ENCODE measurements at regions not wholly inside any gene's neighbourhood (a gene's known extent, or its start where the extent isn't known, plus 50 kb on each side); places are given as distances from the start of the nearest gene placed in this dataset.

- Mint-ChIP-seq H3K4me3 (no peak overlapping the region), H3K27me3 (ENCODE audit: low read depth) (peaks cover 28% of the 10 kb centered on the region), H3K4me1 (peaks cover 2% of the 10 kb centered on the region), H3K36me3 (no peaks in the 10 kb centered on the region), H3K9me3 (peaks cover 3% of the 10 kb centered on the region), H3K27ac (no peak overlapping the region)
- no peak for DNase-seq (ENCODE audit: low spot score in 2 of 2, unreplicated experiment in 2 of 2)
- TF ChIP-seq CTCF (IDR thresholded peaks at IDR 0.05; ENCODE audit: unreplicated experiment): no peak
Measured at GRCh38 chr6:18835976-18836375, 448.8 kb downstream of the RNF144B start.

DNA sequence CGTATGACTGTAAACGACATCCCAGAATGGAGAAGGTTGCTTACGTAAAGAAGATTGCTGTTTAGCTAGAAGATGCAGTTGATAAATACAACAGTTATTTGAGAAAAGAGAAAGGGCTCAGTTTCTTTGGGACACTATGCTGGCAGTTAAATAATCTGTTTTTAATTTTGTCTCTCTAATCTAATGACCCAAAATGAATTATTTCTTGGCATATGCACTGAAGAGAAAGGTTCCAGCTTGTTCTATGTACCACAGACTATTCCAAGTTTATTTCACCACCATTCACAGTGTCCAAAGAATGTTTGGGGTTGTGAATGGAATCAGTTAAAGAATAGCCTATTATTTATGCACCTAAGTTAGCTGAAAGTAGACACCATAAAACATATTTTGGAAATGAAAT, 449.9 kb downstream of the RNF144B start:
- DNase-seq (ENCODE audit: low spot score in 2 of 2, unreplicated experiment in 2 of 2): no peak
- Mint-ChIP-seq H3K4me1 (peaks cover 2% of the 10 kb centered on the region), H3K36me3 (no peaks in the 10 kb centered on the region), H3K4me3 (no peak overlapping the region), H3K27me3 (ENCODE audit: low read depth) (peaks cover 26% of the 10 kb centered on the region), H3K27ac (no peak overlapping the region), H3K9me3 (no peaks in the 10 kb centered on the region)
- no peak for TF ChIP-seq CTCF (IDR thresholded peaks at IDR 0.05; ENCODE audit: unreplicated experiment)

GRCh38 chr6:18842534-18842933, 455.4 kb downstream of the RNF144B start:
- peaks cover 37% of the 10 kb centered on the region for H3K27me3 Mint-ChIP-seq (ENCODE audit: low read depth)
- DNase-seq (ENCODE audit: low spot score in 2 of 2, unreplicated experiment in 2 of 2): no peak
- no peak for TF ChIP-seq CTCF (IDR thresholded peaks at IDR 0.05; ENCODE audit: unreplicated experiment)

DNA sequence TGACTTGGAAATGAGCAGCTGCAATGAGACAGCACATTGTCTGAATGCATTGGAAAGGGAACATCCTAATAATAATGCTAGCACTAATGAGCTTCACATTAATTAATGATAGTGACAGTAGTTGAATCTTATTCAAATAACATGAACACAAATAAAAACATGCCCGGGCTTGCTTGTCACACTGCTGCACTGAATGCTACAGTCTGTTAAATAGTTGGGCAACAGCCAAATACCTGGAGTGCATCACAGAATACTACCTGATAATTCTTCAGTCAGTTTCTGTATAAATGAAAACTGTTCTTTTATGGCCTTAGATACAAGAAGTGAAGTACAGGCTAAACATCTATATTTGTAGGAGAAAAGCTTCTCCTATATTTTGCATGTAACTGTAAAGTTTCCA, 458.7 kb downstream of the RNF144B start:
- peaks cover 6% of the 10 kb centered on the region for H3K4me1 Mint-ChIP-seq
- H3K4me3 Mint-ChIP-seq: no peak overlapping the region
- no peaks in the 10 kb centered on the region for H3K36me3 Mint-ChIP-seq
- H3K27me3 Mint-ChIP-seq (ENCODE audit: low read depth): peaks cover 50% of the 10 kb centered on the region
- no peaks in the 10 kb centered on the region for H3K9me3 Mint-ChIP-seq
- TF ChIP-seq CTCF (IDR thresholded peaks at IDR 0.05; ENCODE audit: unreplicated experiment): no peak
- H3K27ac Mint-ChIP-seq: no peak overlapping the region
- no peak for DNase-seq (ENCODE audit: low spot score in 2 of 2, unreplicated experiment in 2 of 2)

More at GRCh38 chr6:18842534-18842933, 455.4 kb downstream of the RNF144B start:
- Mint-ChIP-seq H3K4me1 (peaks cover 8% of the 10 kb centered on the region), H3K9me3 (no peaks in the 10 kb centered on the region), H3K36me3 (no peaks in the 10 kb centered on the region), H3K27ac (no peak overlapping the region), H3K4me3 (no peak overlapping the region)

- Mint-ChIP-seq H3K4me3 (no peak overlapping the region), H3K27me3 (ENCODE audit: low read depth) (peaks cover 51% of the 10 kb centered on the region), H3K9me3 (no peaks in the 10 kb centered on the region), H3K4me1 (peaks cover 6% of the 10 kb centered on the region), H3K36me3 (no peaks in the 10 kb centered on the region), H3K27ac (no peak overlapping the region)
- TF ChIP-seq CTCF (IDR thresholded peaks at IDR 0.05; ENCODE audit: unreplicated experiment): no peak
- DNase-seq (ENCODE audit: low spot score in 2 of 2, unreplicated experiment in 2 of 2): no peak
Measured at GRCh38 chr6:18846327-18846726, 459.2 kb downstream of the RNF144B start.

DNA sequence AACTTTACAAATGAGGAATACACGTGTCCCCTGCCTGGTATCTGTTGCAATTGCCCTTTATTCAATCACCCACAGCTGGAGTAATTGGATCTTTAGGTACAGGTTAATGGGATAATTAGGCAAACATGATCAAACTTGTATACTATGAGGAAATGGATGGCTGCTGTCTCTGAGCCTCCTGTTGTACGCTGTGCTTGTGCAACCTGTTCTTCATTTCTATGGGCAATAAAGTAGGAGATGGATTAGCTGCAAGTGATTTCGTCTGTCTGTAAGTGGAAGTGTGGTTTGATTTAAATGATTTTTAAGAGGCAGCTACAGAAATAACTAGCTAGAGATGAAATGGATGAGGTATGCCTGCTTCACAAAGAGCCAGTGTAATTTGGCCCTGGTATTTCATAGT, 474.1 kb downstream of the RNF144B start:
- Mint-ChIP-seq H3K27me3 (ENCODE audit: low read depth) (peaks cover 78% of the 10 kb centered on the region), H3K4me3 (no peak overlapping the region), H3K27ac (no peak overlapping the region), H3K36me3 (no peaks in the 10 kb centered on the region), H3K4me1 (no peaks in the 10 kb centered on the region), H3K9me3 (peaks cover 14% of the 10 kb centered on the region)
- TF ChIP-seq CTCF (IDR thresholded peaks at IDR 0.05; ENCODE audit: unreplicated experiment): no peak
- DNase-seq (ENCODE audit: low spot score in 2 of 2, unreplicated experiment in 2 of 2): no peak
